ENCODE measurements at regions not wholly inside any gene's neighbourhood (a gene's known extent, or its start where the extent isn't known, plus 50 kb on each side); places are given as distances from the start of the nearest gene placed in this dataset.

DNA sequence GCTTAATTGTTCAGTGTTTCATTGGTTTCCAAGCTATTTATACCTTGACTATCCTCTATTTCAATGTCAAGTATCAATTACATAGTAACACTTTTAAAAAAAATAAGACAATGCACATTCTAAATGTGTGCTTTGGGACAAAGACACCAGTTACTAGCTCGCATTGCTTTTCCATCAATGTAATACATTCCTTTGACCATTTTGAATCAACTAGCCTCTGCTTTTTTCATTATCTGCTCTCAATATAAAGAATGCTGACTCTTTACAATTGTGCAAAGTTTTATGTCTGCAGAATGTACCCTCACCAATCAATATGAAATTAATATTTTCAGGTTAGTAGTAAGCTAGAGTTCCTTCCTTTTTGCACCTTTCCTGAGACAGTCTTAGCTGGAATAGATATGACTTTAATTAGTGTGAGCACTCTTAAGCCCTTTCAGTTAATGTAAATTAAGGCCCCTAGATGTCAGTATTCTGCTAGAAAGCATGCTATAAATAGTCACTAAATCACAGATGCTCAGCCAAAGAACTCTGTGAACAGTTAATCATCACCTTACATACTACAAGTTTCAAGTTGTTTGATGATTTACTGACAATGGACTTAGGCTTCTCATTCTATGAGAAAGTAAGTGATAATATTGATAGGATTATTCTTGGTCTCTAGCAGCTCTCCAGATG is 413.6 kb downstream of the PTH2R start:
- Mint-ChIP-seq H3K27ac (no peak overlapping the region), H3K4me3 (no peak overlapping the region), H3K9me3 (no peaks in the 10 kb centered on the region), H3K27me3 (no peaks in the 10 kb centered on the region), H3K4me1 (no peaks in the 10 kb centered on the region), H3K36me3 (no peaks in the 10 kb centered on the region)
- ATAC-seq (ENCODE audit: low read depth in 2 of 2) (no peak), DNase-seq (no peak)

DNA sequence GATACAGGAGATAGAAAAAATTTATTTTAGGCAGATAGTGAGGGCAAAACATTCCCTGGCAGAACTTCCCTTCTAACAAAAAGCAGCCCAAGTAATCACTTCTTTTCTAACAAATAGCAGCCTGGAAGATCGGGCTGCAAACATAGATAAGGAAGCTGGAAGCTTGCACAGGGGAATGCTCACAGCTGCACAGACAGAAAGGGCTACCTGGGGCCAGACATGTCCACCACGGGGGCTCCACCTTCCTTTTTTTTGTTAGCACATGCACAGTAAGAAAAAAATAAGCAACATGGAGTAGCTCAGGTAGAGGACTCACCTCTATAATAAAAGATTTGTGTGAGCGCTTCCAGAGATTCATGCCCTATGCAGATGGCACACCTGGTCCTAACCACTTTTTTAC is 420.5 kb downstream of the PTH2R start:
- Mint-ChIP-seq H3K27ac (no peak overlapping the region), H3K36me3 (no peaks in the 10 kb centered on the region), H3K27me3 (no peaks in the 10 kb centered on the region), H3K4me3 (no peak overlapping the region), H3K9me3 (peaks cover 0 to 8% (median 6%) of the 10 kb centered on the region in 7 donors), H3K4me1 (no peaks in the 10 kb centered on the region)
- DNase-seq = no peak
- ATAC-seq (ENCODE audit: low read depth in 2 of 2) = no peak

- no peaks in the 10 kb centered on the region for H3K4me1 Mint-ChIP-seq
- H3K36me3 Mint-ChIP-seq = no peaks in the 10 kb centered on the region
- no peak for DNase-seq
- no peak overlapping the region for H3K4me3 Mint-ChIP-seq
- peaks cover 0 to 8% (median 6%) of the 10 kb centered on the region in 7 donors for H3K9me3 Mint-ChIP-seq
- H3K27me3 Mint-ChIP-seq = no peaks in the 10 kb centered on the region
- ATAC-seq (ENCODE audit: low read depth in 2 of 2) = no peak
- H3K27ac Mint-ChIP-seq = no peak overlapping the region
Observed at GRCh38 chr2:208827549-208828221, 421.1 kb downstream of the PTH2R start.

GRCh38 chr2:208830203-208830602 is 423.6 kb downstream of the PTH2R start:
- no peaks in the 10 kb centered on the region for H3K36me3 Mint-ChIP-seq
- H3K4me1 Mint-ChIP-seq = no peaks in the 10 kb centered on the region
- DNase-seq (no peak), ATAC-seq (ENCODE audit: low read depth in 2 of 2) (no peak)
- peaks cover 0 to 21% (median 8%) of the 10 kb centered on the region in 7 donors for H3K9me3 Mint-ChIP-seq
- no peaks in the 10 kb centered on the region for H3K27me3 Mint-ChIP-seq
- no peak overlapping the region for H3K27ac Mint-ChIP-seq
- H3K4me3 Mint-ChIP-seq = no peak overlapping the region

GRCh38 chr2:208847651-208848050 is 441.1 kb downstream of the PTH2R start:
- ATAC-seq (ENCODE audit: low read depth in 2 of 2) = no peak
- Mint-ChIP-seq H3K9me3 (peaks cover 0 to 29% (median 13%) of the 10 kb centered on the region in 7 donors), H3K27ac (no peak overlapping the region)

GRCh38 chr2:208854717-208855116 is 448.1 kb downstream of the PTH2R start:
- H3K27ac Mint-ChIP-seq = no peak overlapping the region
- no peaks in the 10 kb centered on the region for H3K4me1 Mint-ChIP-seq
- H3K4me3 Mint-ChIP-seq = no peak overlapping the region
- peaks cover 5 to 34% (median 15%) of the 10 kb centered on the region in 7 donors for H3K9me3 Mint-ChIP-seq
- DNase-seq (no peak), ATAC-seq (ENCODE audit: low read depth in 2 of 2) (no peak)
- H3K36me3 Mint-ChIP-seq = peaks cover 0 to 6% of the 10 kb centered on the region in 2 donors
- H3K27me3 Mint-ChIP-seq = no peaks in the 10 kb centered on the region

More at GRCh38 chr2:208847651-208848050, 441.1 kb downstream of the PTH2R start:
- Mint-ChIP-seq H3K4me3 (no peak overlapping the region), H3K27me3 (no peaks in the 10 kb centered on the region), H3K4me1 (no peaks in the 10 kb centered on the region), H3K36me3 (no peaks in the 10 kb centered on the region)
- no peak for DNase-seq

DNA sequence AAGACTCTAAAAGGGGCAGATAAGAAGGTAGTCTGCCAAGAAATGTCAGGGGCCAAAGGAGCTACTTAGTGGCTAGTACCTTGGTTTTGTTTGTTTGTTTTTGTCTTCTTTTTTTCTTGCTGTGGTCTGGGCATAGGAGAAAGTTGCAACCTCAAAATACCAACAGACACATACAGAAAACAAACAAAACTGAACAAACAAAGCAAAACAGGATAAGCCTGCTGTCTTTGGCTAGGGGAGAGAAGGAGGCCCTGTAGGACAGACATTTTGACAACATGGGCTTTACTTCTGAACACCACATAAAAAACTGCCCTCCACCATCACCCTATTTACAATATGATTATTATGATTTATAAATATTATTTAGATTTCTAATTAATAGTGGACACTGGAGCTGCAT is 460.8 kb downstream of the PTH2R start:
- Mint-ChIP-seq H3K4me3 (no peak overlapping the region), H3K27me3 (no peaks in the 10 kb centered on the region), H3K27ac (peak overlapping the region in 1 of 6 donors; percentile 16), H3K36me3 (no peaks in the 10 kb centered on the region), H3K4me1 (no peaks in the 10 kb centered on the region), H3K9me3 (peaks cover 0 to 1% (median 0%) of the 10 kb centered on the region in 7 donors)
- DNase-seq (no peak), ATAC-seq (ENCODE audit: low read depth in 2 of 2) (no peak)

DNA sequence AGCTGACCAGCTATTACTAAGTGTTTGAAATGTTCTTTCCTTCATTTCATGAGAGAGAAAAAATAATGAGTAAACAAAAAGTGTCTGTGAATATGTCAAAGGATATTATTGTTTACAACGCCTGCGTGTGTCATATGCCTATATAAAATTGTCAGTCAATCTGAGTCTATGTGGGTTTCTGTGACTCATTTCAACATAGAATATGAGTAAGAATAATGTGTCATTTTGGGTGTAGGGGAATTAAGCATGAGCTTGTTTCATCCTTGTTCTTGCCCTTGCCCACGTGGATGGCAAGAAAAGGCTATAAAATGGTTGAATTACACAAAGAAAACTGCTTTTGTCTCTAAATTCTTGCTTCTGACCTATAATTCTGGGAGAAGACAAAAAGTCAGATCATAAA is 466.0 kb downstream of the PTH2R start:
- no peak overlapping the region for H3K4me3 Mint-ChIP-seq
- no peak overlapping the region for H3K27ac Mint-ChIP-seq
- ATAC-seq (ENCODE audit: low read depth in 2 of 2) (no peak), DNase-seq (no peak)
- no peaks in the 10 kb centered on the region for H3K36me3 Mint-ChIP-seq
- H3K27me3 Mint-ChIP-seq = no peaks in the 10 kb centered on the region
- H3K4me1 Mint-ChIP-seq = no peaks in the 10 kb centered on the region
- H3K9me3 Mint-ChIP-seq = peaks cover 0 to 7% (median 6%) of the 10 kb centered on the region in 7 donors

DNA sequence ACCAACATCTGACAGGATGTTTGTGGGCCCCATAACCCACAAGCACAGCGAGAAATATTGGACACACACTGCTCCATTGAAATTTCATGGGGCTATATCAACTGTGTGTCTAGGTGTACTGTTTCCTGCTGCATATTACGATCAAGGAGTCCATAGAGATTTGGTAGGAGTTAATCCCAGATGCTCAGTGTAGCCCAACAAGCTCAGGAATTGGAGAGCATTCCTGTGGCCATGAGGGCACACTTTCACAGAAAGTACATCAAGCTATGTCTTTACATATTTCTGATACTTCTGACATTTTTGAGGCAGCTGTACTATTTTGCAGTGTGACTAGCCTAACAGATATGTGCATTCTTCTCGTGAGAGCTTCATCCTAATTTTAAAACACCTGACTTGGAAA is 473.1 kb downstream of the PTH2R start:
- peaks cover 0 to 15% (median 4%) of the 10 kb centered on the region in 7 donors for H3K9me3 Mint-ChIP-seq
- no peak overlapping the region for H3K27ac Mint-ChIP-seq
- H3K4me3 Mint-ChIP-seq = no peak overlapping the region
- no peak for DNase-seq
- no peaks in the 10 kb centered on the region for H3K36me3 Mint-ChIP-seq
- ATAC-seq (ENCODE audit: low read depth in 2 of 2) = no peak
- no peaks in the 10 kb centered on the region for H3K4me1 Mint-ChIP-seq
- H3K27me3 Mint-ChIP-seq = no peaks in the 10 kb centered on the region

DNA sequence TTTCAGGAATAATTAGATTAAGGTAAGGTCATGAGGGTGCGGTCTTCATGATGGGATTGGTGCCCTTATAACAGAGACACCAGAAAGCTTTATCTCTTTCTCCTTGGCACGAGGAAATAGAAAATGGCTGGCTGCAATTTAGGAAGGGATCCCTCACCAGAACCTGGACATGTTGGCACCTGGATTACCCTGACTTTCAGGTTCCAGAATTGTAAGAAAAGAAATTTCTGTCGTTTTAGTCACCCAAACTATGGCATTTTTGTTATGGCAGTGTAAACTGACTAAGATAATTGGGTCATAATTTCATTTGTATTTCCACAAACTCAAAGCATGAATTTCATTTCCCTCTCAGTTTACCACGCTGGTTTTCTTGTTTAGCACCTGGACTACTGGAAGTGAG is 473.6 kb downstream of the PTH2R start:
- Mint-ChIP-seq H3K9me3 (peaks cover 0 to 15% (median 4%) of the 10 kb centered on the region in 7 donors), H3K4me3 (no peak overlapping the region), H3K27me3 (no peaks in the 10 kb centered on the region), H3K4me1 (no peaks in the 10 kb centered on the region), H3K27ac (no peak overlapping the region), H3K36me3 (no peaks in the 10 kb centered on the region)
- DNase-seq (no peak), ATAC-seq (ENCODE audit: low read depth in 2 of 2) (no peak)

DNA sequence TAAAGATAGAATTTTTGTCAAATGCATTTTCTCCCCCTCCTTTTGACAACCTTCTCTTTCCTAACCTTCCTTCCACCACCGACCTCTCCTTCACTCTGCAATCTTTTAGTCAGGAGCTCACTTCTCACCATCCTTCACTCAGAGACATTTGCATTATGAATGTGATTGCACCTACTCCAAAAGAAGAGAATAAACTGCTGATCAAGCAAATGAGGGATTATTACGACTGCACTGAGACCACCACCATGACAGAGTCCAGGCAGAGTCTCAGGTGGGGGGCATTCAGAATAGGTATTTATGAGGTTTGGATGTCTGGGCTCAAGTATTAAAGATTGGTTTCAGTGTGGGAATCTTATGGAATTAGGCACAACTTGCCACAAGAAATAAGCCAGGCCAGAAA is 483.9 kb downstream of the PTH2R start:
- Mint-ChIP-seq H3K4me1 (no peaks in the 10 kb centered on the region), H3K27me3 (no peaks in the 10 kb centered on the region)

GRCh38 chr2:208892203-208892602 is 485.6 kb downstream of the PTH2R start:
- ATAC-seq (ENCODE audit: low read depth in 2 of 2) (no peak), DNase-seq (no peak)
- no peak overlapping the region for H3K27ac Mint-ChIP-seq
- no peaks in the 10 kb centered on the region for H3K4me1 Mint-ChIP-seq
- no peaks in the 10 kb centered on the region for H3K27me3 Mint-ChIP-seq
- H3K4me3 Mint-ChIP-seq = no peak overlapping the region
- peaks cover 1 to 10% (median 3%) of the 10 kb centered on the region in 7 donors for H3K9me3 Mint-ChIP-seq
- H3K36me3 Mint-ChIP-seq = no peaks in the 10 kb centered on the region

More for the DNA sequence above, 483.9 kb downstream of the PTH2R start:
- peaks cover 0 to 10% (median 2%) of the 10 kb centered on the region in 7 donors for H3K9me3 Mint-ChIP-seq
- H3K27ac Mint-ChIP-seq = no peak overlapping the region
- ATAC-seq (ENCODE audit: low read depth in 2 of 2) (no peak), DNase-seq (no peak)
- no peaks in the 10 kb centered on the region for H3K36me3 Mint-ChIP-seq
- H3K4me3 Mint-ChIP-seq = no peak overlapping the region

DNA sequence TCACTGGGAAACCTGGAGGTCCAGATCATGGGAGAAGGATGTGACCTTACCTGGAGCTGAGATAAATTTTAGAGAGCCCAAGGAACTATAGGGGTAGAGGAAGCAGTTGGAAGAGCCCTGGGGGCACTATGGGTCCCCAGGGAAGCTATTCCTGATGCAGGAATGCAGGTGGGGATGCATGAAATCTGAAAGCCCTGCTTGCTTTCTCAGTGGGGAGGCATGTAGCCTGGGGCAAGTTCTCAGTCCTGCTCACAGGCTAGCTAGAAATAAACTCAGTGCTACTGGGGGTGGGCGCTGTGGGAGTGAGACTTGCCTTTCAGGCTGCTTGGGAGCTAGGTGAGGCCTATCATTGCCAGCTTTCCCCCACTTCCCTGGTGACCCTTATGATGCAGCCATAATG is 499.7 kb downstream of the PTH2R start:
- peaks cover 0 to 5% (median 3%) of the 10 kb centered on the region in 7 donors for H3K9me3 Mint-ChIP-seq
- ATAC-seq (ENCODE audit: low read depth in 2 of 2) (no peak), DNase-seq (no peak)
- H3K4me1 Mint-ChIP-seq = no peaks in the 10 kb centered on the region
- H3K27ac Mint-ChIP-seq = no peak overlapping the region
- H3K36me3 Mint-ChIP-seq = no peaks in the 10 kb centered on the region
- H3K27me3 Mint-ChIP-seq = no peaks in the 10 kb centered on the region
- H3K4me3 Mint-ChIP-seq = no peak overlapping the region

GRCh38 chr2:208915401-208915800 is 508.4 kb upstream of the MAP2 start:
- no peak overlapping the region for H3K4me3 Mint-ChIP-seq

More at GRCh38 chr2:208915401-208915800, 508.4 kb upstream of the MAP2 start:
- peaks cover 0 to 5% (median 0%) of the 10 kb centered on the region in 7 donors for H3K9me3 Mint-ChIP-seq
- no peaks in the 10 kb centered on the region for H3K27me3 Mint-ChIP-seq
- H3K4me1 Mint-ChIP-seq = no peaks in the 10 kb centered on the region
- ATAC-seq (ENCODE audit: low read depth in 2 of 2) (no peak), DNase-seq (no peak)
- no peak overlapping the region for H3K27ac Mint-ChIP-seq
- H3K36me3 Mint-ChIP-seq = no peaks in the 10 kb centered on the region

Data from naive B cell (primary cell).